Keratinocyte (primary cell): ENCODE measurements at regions not wholly inside any gene's neighbourhood (a gene's known extent, or its start where the extent isn't known, plus 50 kb on each side); places are given as distances from the start of the nearest gene placed in this dataset.

Source experiments
- CTCF ChIP-seq, 3 experiments: IDR thresholded peaks in 1 of 3; conservative IDR thresholded peaks in 1 of 3; optimal IDR thresholded peaks in 1 of 3; 2 replicates in 2 of 3; 3 replicates in 1 of 3; pipeline versions ENCODE3 to v1.5.1; 2011; ENCODE audit warnings: low read length in 3 of 3, mild to moderate bottlenecking in 3 of 3, moderate library complexity in 2 of 3, control low read depth in 1 of 3, inconsistent platforms in 1 of 3; ENCODE audit not compliant: insufficient read depth in 2 of 3; ENCODE audit errors: extremely low read depth in 1 of 3
- EZH2 ChIP-seq: IDR thresholded peaks from one replicate; pipeline ENCODE4 v1.6.1; 2012; ENCODE audit warnings: inconsistent platforms, mild to moderate bottlenecking, low read length, moderate library complexity

- TF ChIP-seq CTCF (optimal IDR thresholded peaks at IDR 0.05 in 1 of 3, IDR thresholded peaks at IDR 0.05 in 1 of 3, conservative IDR thresholded peaks at IDR 0.05 in 1 of 3; ENCODE audit: extremely low read depth in 1 of 3, insufficient read depth in 2 of 3, low read length in 3 of 3), result no peak
- no peak for TF ChIP-seq EZH2
These were observed 187.4 kb downstream of the TMEM18 start for GRCh38 chr2:489838-490237.
